Panc1 (cell line): ENCODE measurements at regions not wholly inside any gene's neighbourhood (a gene's known extent, or its start where the extent isn't known, plus 50 kb on each side); places are given as distances from the start of the nearest gene placed in this dataset.

Experiments used
- POLR2AphosphoS5 ChIP-seq: IDR thresholded peaks from 2 replicates; pipeline ENCODE4 v1.6.1; 2012; ENCODE audit warnings: mild to moderate bottlenecking, low read depth, low read length, moderate library complexity
- TF ChIP-seq, protein P1 (sequence below): fragments of 450-650 bp; IDR thresholded peaks from 2 replicates; pipeline ENCODE4 v1.5.1; 2017; ENCODE audit warnings: mild to moderate bottlenecking
- TF ChIP-seq, protein P2 (sequence below), 2 experiments: IDR thresholded peaks; 2 replicates each; pipeline ENCODE4 v1.6.1; 2011 to 2012; ENCODE audit warnings: low read depth in 2 of 2, control low read depth in 1 of 2, low read length in 1 of 2, mild to moderate bottlenecking in 1 of 2, moderate library complexity in 1 of 2; ENCODE audit not compliant: insufficient read depth in 1 of 2

DNA sequence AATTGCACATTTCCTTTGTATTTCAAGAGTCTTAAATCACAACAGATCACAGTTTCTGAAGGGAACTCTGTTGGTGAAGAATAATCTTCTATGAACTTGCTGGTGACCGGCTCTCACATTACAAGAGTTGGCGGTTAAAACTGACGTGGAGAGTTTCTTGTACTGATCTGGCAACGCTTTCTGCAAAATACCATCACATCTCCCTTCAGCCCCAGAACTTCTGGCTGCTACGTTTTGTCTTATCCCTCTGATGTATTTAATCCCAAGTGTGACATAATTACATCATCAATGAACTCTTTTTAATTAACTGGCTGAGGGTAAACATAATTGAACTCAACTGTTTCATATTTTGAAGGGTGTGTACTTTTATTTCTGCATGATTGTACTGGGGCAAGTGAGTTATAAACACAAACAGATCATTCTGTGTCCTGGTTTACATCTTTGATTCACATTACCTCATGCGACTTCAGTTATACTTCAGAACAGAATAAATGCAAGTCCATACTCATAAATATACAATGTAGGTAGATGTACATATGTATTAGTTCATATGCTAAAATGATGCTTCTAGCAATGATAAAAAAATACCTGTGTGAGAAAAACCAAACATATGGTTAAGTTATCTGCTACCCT is 105.1 kb upstream of the NPVF start:
- TF ChIP-seq, protein P1, sequence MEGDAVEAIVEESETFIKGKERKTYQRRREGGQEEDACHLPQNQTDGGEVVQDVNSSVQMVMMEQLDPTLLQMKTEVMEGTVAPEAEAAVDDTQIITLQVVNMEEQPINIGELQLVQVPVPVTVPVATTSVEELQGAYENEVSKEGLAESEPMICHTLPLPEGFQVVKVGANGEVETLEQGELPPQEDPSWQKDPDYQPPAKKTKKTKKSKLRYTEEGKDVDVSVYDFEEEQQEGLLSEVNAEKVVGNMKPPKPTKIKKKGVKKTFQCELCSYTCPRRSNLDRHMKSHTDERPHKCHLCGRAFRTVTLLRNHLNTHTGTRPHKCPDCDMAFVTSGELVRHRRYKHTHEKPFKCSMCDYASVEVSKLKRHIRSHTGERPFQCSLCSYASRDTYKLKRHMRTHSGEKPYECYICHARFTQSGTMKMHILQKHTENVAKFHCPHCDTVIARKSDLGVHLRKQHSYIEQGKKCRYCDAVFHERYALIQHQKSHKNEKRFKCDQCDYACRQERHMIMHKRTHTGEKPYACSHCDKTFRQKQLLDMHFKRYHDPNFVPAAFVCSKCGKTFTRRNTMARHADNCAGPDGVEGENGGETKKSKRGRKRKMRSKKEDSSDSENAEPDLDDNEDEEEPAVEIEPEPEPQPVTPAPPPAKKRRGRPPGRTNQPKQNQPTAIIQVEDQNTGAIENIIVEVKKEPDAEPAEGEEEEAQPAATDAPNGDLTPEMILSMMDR = no peak
- TF ChIP-seq POLR2AphosphoS5 = no peak
- TF ChIP-seq, protein P2, sequence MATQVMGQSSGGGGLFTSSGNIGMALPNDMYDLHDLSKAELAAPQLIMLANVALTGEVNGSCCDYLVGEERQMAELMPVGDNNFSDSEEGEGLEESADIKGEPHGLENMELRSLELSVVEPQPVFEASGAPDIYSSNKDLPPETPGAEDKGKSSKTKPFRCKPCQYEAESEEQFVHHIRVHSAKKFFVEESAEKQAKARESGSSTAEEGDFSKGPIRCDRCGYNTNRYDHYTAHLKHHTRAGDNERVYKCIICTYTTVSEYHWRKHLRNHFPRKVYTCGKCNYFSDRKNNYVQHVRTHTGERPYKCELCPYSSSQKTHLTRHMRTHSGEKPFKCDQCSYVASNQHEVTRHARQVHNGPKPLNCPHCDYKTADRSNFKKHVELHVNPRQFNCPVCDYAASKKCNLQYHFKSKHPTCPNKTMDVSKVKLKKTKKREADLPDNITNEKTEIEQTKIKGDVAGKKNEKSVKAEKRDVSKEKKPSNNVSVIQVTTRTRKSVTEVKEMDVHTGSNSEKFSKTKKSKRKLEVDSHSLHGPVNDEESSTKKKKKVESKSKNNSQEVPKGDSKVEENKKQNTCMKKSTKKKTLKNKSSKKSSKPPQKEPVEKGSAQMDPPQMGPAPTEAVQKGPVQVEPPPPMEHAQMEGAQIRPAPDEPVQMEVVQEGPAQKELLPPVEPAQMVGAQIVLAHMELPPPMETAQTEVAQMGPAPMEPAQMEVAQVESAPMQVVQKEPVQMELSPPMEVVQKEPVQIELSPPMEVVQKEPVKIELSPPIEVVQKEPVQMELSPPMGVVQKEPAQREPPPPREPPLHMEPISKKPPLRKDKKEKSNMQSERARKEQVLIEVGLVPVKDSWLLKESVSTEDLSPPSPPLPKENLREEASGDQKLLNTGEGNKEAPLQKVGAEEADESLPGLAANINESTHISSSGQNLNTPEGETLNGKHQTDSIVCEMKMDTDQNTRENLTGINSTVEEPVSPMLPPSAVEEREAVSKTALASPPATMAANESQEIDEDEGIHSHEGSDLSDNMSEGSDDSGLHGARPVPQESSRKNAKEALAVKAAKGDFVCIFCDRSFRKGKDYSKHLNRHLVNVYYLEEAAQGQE (IDR thresholded peaks at IDR 0.05; ENCODE audit: insufficient read depth in 1 of 2, low read depth in 2 of 2, low read length in 1 of 2) = no peak
